IMR-90 (cell line): ENCODE measurements at regions not wholly inside any gene's neighbourhood (a gene's known extent, or its start where the extent isn't known, plus 50 kb on each side); places are given as distances from the start of the nearest gene placed in this dataset.
A peak's percentile ranks its signal among the peaks of the same experiment; 100 is the strongest.

ENCODE experiments used
- ATAC-seq: fragments of 200-7000 bp; cut with Tn5 transposase; 2 replicates; pipeline ENCODE4 v1.9.1; 2020; ENCODE audit warnings: low read depth, mild to moderate bottlenecking, moderate library complexity
- BruUV-seq: library from RNA; stranded (reverse); fragments of 400-500 nt; replicated peaks from 2 replicates; lab custom pipeline; 2021; lab: Mats Ljungman, UMichigan
- CTCF ChIA-PET: fragments of 300-600 bp; formaldehyde crosslinking; extraction: SDS; loops from one replicate; lab custom pipeline; 2021; ENCODE audit warnings: antibody characterized with exemption; lab: Yijun Ruan, JAX
- POLR2A ChIA-PET: fragments of 300-600 bp; sonication (Branson Sonifier 250); formaldehyde crosslinking; loops from one replicate; lab custom pipeline; 2022; ENCODE audit warnings: antibody characterized with exemption; ENCODE audit not compliant: unreplicated experiment; lab: Charles Lee
- DNase-seq: peaks from one replicate; pipeline ENCODE4 v3.0.0; 2013
- H2AFZ ChIP-seq: replicated peaks from 2 replicates; pipeline ENCODE3; 2013; ENCODE audit warnings: low read length, mild to moderate bottlenecking; ENCODE audit not compliant: poor library complexity
- H2AK5ac ChIP-seq: 2 replicates; pipeline ENCODE4 v1.6.1; 2013; ENCODE audit warnings: low read depth, low read length, inconsistent platforms
- H2AK9ac ChIP-seq: replicated peaks from 2 replicates; pipeline ENCODE3; 2013; ENCODE audit warnings: mild to moderate bottlenecking, low read depth, low read length, moderate library complexity; ENCODE audit not compliant: poor library complexity
- H2BK120ac ChIP-seq: 2 replicates; pipeline ENCODE4 v1.6.1; 2013; ENCODE audit warnings: low read depth, low read length, inconsistent platforms
- H2BK15ac ChIP-seq: 3 replicates; pipeline ENCODE4 v1.6.1; 2013; ENCODE audit warnings: low read depth, low read length, inconsistent platforms
- H2BK20ac ChIP-seq: 2 replicates; pipeline ENCODE4 v1.6.1; 2013; ENCODE audit warnings: low read depth, mild to moderate bottlenecking, inconsistent platforms, low read length, moderate library complexity
- H2BK5ac ChIP-seq: 2 replicates; pipeline ENCODE4 v1.6.1; 2013; ENCODE audit warnings: mild to moderate bottlenecking, low read depth, low read length, inconsistent platforms; ENCODE audit not compliant: poor library complexity, severe bottlenecking
- H3K14ac ChIP-seq: replicated peaks from 2 replicates; pipeline ENCODE4 v1.6.1; 2013; ENCODE audit warnings: low read depth, low read length, inconsistent platforms
- H3K18ac ChIP-seq: 2 replicates; pipeline ENCODE4 v1.6.1; 2013; ENCODE audit warnings: low read depth, low read length, control low read depth
- H3K23ac ChIP-seq: 2 replicates; pipeline ENCODE4 v1.6.1; 2013; ENCODE audit warnings: low read depth, low read length, inconsistent platforms
- H3K27ac ChIP-seq: 2 replicates; pipeline ENCODE4 v1.5.1; 2013; ENCODE audit warnings: mild to moderate bottlenecking, control low read depth, low read length; ENCODE audit not compliant: insufficient read depth
- H3K27me3 ChIP-seq: 2 replicates; pipeline ENCODE4 v1.6.1; 2013; ENCODE audit warnings: low read length; ENCODE audit not compliant: control insufficient read depth, insufficient read depth
- H3K36me3 ChIP-seq: 2 replicates; pipeline ENCODE4 v1.6.1; 2013; ENCODE audit warnings: low read length, mixed read lengths; ENCODE audit not compliant: control insufficient read depth, insufficient read depth
- H3K4ac ChIP-seq: 2 replicates; pipeline ENCODE4 v1.6.1; 2013; ENCODE audit warnings: low read depth, low read length, inconsistent platforms
- H3K4me1 ChIP-seq: 2 replicates; pipeline ENCODE4 v1.6.1; 2013; ENCODE audit warnings: low read length, mixed read lengths; ENCODE audit not compliant: control insufficient read depth, insufficient read depth
- H3K4me2 ChIP-seq: 2 replicates; pipeline ENCODE4 v1.6.1; 2013; ENCODE audit warnings: low read depth, mild to moderate bottlenecking, control low read depth, low read length, moderate library complexity
- H3K4me3 ChIP-seq: 2 replicates; pipeline ENCODE4 v1.5.1; 2013; ENCODE audit warnings: low read depth, mild to moderate bottlenecking, control low read depth, low read length, moderate library complexity; ENCODE audit not compliant: insufficient read depth
- H3K56ac ChIP-seq: 2 replicates; pipeline ENCODE4 v1.6.1; 2013; ENCODE audit warnings: low read length, inconsistent platforms; ENCODE audit not compliant: insufficient read depth; ENCODE audit errors: extremely low read depth
- H3K79me1 ChIP-seq, 2 experiments: 2 replicates each; pipeline ENCODE4 v1.6.1; 2013; ENCODE audit warnings: low read length in 2 of 2, inconsistent platforms in 1 of 2, low read depth in 1 of 2
- H3K9ac ChIP-seq: 2 replicates; pipeline ENCODE4 v1.6.1; 2013; ENCODE audit warnings: low read depth, low read length, control low read depth
- H3K9me1 ChIP-seq: 2 replicates; pipeline ENCODE4 v1.6.1; 2013; ENCODE audit warnings: low read length, inconsistent platforms; ENCODE audit not compliant: insufficient read depth
- H3K9me3 ChIP-seq: 2 replicates; pipeline ENCODE4 v1.6.1; 2013; ENCODE audit warnings: low read length; ENCODE audit not compliant: control insufficient read depth, insufficient read depth
- H4K20me1 ChIP-seq: 2 replicates; pipeline ENCODE4 v1.6.1; 2013; ENCODE audit warnings: low read length, inconsistent platforms; ENCODE audit not compliant: insufficient read depth
- H4K5ac ChIP-seq: 2 replicates; pipeline ENCODE4 v1.6.1; 2013; ENCODE audit warnings: mild to moderate bottlenecking, low read depth, low read length, control low read depth
- H4K8ac ChIP-seq, 2 experiments: 2 replicates each; pipeline ENCODE4 v1.6.1; 2013; ENCODE audit warnings: low read depth in 2 of 2, low read length in 2 of 2, control low read depth in 1 of 2, inconsistent platforms in 1 of 2
- H4K91ac ChIP-seq: 2 replicates; pipeline ENCODE4 v1.6.1; 2013; ENCODE audit warnings: low read depth, low read length, inconsistent platforms; ENCODE audit not compliant: insufficient read depth
- BHLHE40 ChIP-seq: fragments of 150-350 bp; IDR thresholded peaks from 2 replicates; pipeline ENCODE4 v1.6.1; 2016; ENCODE audit warnings: mild to moderate bottlenecking, low read depth, low read length
- CHD1 ChIP-seq: IDR thresholded peaks from 2 replicates; pipeline ENCODE4 v1.6.1; 2012; ENCODE audit warnings: low read depth, low read length, improper control_type of control experiment
- MAFK ChIP-seq: IDR thresholded peaks from 2 replicates; pipeline ENCODE4 v1.6.1; 2012; ENCODE audit warnings: low read depth, low read length, improper control_type of control experiment
- MAZ ChIP-seq: IDR thresholded peaks from 2 replicates; pipeline ENCODE4 v1.6.1; 2012; ENCODE audit warnings: low read depth, mild to moderate bottlenecking, low read length, improper control_type of control experiment, moderate library complexity, borderline replicate concordance
- RAD21 ChIP-seq: IDR thresholded peaks from 2 replicates; pipeline ENCODE4 v1.6.1; 2012; ENCODE audit warnings: low read length, improper control_type of control experiment
- RCOR1 ChIP-seq: IDR thresholded peaks from 2 replicates; pipeline ENCODE4 v1.6.1; 2012; ENCODE audit warnings: mild to moderate bottlenecking, low read length, improper control_type of control experiment; ENCODE audit not compliant: insufficient replicate concordance
- RFX5 ChIP-seq: IDR thresholded peaks from 2 replicates; pipeline ENCODE4 v1.8.0; 2012; ENCODE audit warnings: low read depth, mild to moderate bottlenecking, low read length, moderate library complexity
- SMC3 ChIP-seq: fragments of 150-350 bp; IDR thresholded peaks from 2 replicates; pipeline ENCODE4 v1.6.1; 2016; ENCODE audit warnings: low read depth, mild to moderate bottlenecking, antibody characterized with exemption, low read length, moderate library complexity
- WGBS, 2 experiments: methylation state at CpG; one replicate each; pipeline versions ENCODE4 v1.1.5 to v1.1.7; 2013; ENCODE audit warnings: missing lambda C conversion rate in 2 of 2; ENCODE audit not compliant: insufficient read length in 1 of 2; ENCODE audit errors: extremely low coverage in 2 of 2; 5-methylcytosine and 5-hydroxymethylcytosine counted together
- dilution Hi-C: fragments of 300-500 bp; cut with HindIII; formaldehyde crosslinking; loops from one replicate; pipeline ENCODE4 v1.14.3; 2018; ENCODE audit warnings: low sequenced_read_pairs; ENCODE audit not compliant: unreplicated experiment
- in situ Hi-C: fragments of 300-500 bp; cut with MboI; formaldehyde crosslinking; loops from 3 replicates; pipeline ENCODE4 v1.14.3; 2019; ENCODE audit warnings: low sequenced_read_pairs, inconsistent platforms, mixed read lengths
- intact Hi-C: fragments of 100-400 bp; cut with micrococcal nuclease; formaldehyde crosslinking; loops from 2 replicates; pipeline ENCODE4 v1.10.0; 2022

GRCh38 chr12:89932954-89933353 lies 224.3 kb upstream of the ATP2B1 start:
- in situ Hi-C loops (no loop called here), dilution Hi-C loops (no loop called here), intact Hi-C loops (loop anchor here (5.0 kb wide), 1 partner anchor 106 kb away; no protein-coding TSS in a partner anchor)
- Histone ChIP-seq H3K4me2 (no peak overlapping the region), H3K4ac (no peak overlapping the region), H2AK9ac (no peak overlapping the region), H2BK120ac (0 out of 2 replicates have a peak overlapping the region, but pooled peaks have one; percentile 14), H3K23ac (no peak overlapping the region), H3K9me1 (no peaks in the 10 kb centered on the region), H3K36me3 (no peaks in the 10 kb centered on the region), H3K27me3 (no peaks in the 10 kb centered on the region), H4K20me1 (no peaks in the 10 kb centered on the region), H4K91ac (no peak overlapping the region), H3K4me1 (no peaks in the 10 kb centered on the region), H2BK5ac (no peak overlapping the region), H3K9ac (no peak overlapping the region), H3K27ac (no peak overlapping the region), H2BK15ac (no peak overlapping the region), H2BK20ac (no peak overlapping the region), H3K4me3 (no peak overlapping the region), H2AFZ (no peak overlapping the region), H3K18ac (no peak overlapping the region), H3K79me1 (no peaks in the 10 kb centered on the region), H3K56ac (no peak overlapping the region), H3K9me3 (no peaks in the 10 kb centered on the region), H3K14ac (no peak overlapping the region), H4K8ac (no peak overlapping the region), H4K5ac (no peak overlapping the region), H2AK5ac (no peak overlapping the region)
- ChIA-PET CTCF (interaction anchor here (0.6 kb wide), 1 partner anchor 357 kb away, joined by 3 read pairs; no protein-coding TSS in a partner anchor), POLR2A (no interaction called here)
- WGBS, 2 experiments: no CpG with 5 or more reads among the region's 4 CpGs
- no TSS peak for BruUV-seq
- no peak for TF ChIP-seq RAD21
- no peak for TF ChIP-seq RFX5
- no peak for TF ChIP-seq SMC3
- TF ChIP-seq MAZ: no peak
- TF ChIP-seq MAFK: no peak
- no peak for TF ChIP-seq RCOR1
- TF ChIP-seq BHLHE40: no peak
- TF ChIP-seq CHD1: no peak
- DNase-seq: peak; percentile 47
- ATAC-seq: peak; percentile 21; the same call in 1 of the 2 replicates
